HUDEP-2 (cell line): ENCODE measurements at regions not wholly inside any gene's neighbourhood (a gene's known extent, or its start where the extent isn't known, plus 50 kb on each side); places are given as distances from the start of the nearest gene placed in this dataset.
A peak's percentile ranks its signal among the peaks of the same experiment; 100 is the strongest.
"Not testable (repeated sequence)": the region's sequence is repeated elsewhere in the genome, so short reads cannot be mapped to it uniquely, and the experiment has no call there.

ENCODE experiments used
- DNase-seq, 76 experiments: peaks; one replicate each; lab custom pipeline; 2025; ENCODE audit not compliant: unreplicated experiment in 76 of 76; lab: John Stamatoyannopoulos, UW

GRCh38 chr13:39931505-39931904 is 276.0 kb downstream of the COG6 start:
- no peak for DNase-seq

GRCh38 chr13:39932514-39932913 is 277.1 kb downstream of the COG6 start:
- DNase-seq, result not testable (repeated sequence)

GRCh38 chr13:39935155-39935554 is 279.7 kb downstream of the COG6 start:
- no peak for DNase-seq

- DNase-seq, result no peak
Measured at GRCh38 chr13:39938596-39938995, 283.1 kb downstream of the COG6 start.

GRCh38 chr13:39941236-39941635 is 285.8 kb downstream of the COG6 start:
- no peak for DNase-seq

GRCh38 chr13:39941911-39942551 is 286.6 kb downstream of the COG6 start:
- no peak for DNase-seq

DNA sequence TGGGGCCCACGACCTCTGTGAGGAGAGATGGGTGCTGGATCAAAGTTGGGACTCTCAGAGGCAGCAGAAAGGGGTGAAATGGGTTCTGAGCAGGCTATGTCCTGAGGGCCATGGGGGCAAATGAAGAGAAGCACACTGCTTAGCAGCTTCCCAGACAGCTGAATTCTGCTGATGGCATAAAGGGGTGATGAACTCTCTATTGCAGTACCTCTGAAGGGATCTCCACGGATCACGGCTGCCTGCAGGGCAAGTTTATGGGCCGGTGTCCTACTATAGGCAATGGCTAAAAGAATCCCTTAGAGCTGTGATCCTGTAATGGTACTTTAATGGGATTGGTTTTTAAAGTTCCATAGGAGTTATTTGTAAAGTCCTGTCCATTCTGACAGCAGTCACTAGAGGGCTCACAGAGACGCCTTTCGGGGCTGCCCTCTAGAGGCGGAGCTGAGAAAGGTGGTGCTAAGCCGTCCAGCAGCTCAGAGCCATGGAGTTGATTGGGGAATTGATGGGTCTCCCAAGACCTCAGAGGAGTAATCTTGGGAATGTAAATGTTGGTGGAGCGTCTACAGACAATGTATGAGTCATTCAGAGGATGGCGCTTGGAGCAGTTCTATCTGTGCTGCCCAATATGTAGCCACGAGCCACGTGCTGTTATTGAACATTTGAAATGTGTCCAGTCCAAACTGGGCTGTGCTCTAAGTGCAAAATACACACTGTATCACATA is 287.3 kb downstream of the COG6 start:
- DNase-seq, result peak in 59 of 76 experiments; percentile 0 to 68 (median 25)

- DNase-seq, result no peak
Measured at GRCh38 chr13:39943711-39944110, 288.2 kb downstream of the COG6 start.

DNA sequence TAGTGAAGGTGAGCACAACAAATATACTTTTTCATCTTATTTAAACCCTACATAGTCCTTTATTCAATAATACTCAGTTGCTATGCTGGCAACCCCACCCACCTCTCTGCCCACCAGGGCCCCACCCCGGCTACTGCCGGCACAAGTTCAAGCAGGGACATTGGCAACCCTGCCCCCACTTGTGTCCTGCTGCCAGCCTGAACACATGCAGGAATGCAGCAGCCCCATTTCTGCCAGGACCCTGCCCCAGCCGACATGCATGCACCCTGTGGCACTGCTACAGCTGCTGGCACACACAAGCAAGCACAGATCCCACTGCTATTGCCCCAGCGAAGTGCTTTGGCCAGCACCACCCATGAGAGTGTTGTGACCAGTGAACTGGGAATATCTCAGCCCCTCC is 289.8 kb downstream of the COG6 start:
- no peak for DNase-seq

- DNase-seq, result no peak
Measured at GRCh38 chr13:39946769-39947168, 291.3 kb downstream of the COG6 start.

- no peak for DNase-seq
Measured at GRCh38 chr13:39951301-39951700, 295.8 kb downstream of the COG6 start.

DNA sequence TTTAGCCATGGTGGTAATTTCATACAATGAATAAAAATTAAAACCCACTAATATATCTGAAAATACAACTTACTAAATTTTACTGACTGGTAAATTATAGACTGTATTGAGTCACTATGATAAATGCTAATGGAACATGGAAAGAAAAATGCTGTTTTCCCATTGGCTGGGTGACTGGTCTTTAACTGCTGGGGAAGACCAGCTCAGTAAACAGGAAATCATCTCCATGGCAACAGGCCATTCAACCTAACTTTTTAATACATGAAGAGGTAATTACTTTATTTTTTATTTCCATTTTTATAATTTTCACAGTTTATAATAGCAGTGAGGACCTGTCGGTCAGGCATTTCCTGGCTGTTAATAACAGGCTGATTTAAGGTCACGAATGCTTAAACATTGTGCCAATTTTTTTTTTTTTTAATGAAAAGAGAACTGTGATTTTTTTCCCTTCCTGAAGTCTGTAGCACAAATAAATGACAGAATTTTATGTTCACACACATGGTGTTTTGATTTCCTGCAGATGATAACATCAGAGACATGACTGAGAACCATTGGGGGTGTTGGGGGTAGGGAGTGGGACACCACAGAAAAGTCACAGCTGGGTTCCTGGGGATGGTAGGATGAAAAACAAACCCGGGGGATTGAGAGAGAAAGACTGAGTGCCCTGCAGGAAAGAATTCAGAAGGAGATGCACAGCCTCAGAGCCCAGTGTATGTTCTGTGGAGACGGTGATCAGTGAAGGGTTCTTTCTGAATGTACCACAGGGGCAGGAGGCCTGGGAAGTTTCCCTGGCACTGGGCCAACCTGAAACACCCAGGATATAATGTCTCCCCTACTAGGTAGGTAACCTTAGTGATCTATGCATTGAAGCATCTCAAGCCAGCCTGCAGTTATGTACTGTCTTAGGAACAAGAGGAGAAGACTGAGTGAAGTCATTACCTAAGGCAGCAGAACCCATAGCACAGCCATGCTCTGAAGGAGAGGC is 297.1 kb downstream of the COG6 start:
- no peak for DNase-seq

GRCh38 chr13:39954476-39954875 is 299.0 kb downstream of the COG6 start:
- no peak for DNase-seq

DNA sequence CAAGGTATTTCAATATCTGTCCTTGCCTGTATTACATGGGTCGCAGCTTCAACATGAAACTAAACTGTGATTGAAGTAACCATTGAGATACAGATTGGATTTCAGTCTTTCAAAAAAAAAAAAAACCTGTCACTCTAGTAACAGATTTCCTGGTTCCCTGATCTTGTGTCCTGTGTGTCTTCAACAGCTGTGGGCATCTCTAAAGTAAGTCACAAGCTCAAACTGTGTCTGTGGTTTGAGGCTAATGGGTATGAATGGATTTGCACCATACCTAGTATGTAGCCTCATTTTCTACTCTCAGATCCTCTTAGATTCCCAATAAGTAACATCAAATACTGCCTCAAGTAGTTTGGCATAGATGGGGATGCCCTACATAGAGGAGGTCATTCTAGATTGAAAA is 300.1 kb downstream of the COG6 start:
- no peak for DNase-seq

- no peak for DNase-seq
Measured at GRCh38 chr13:39956036-39956435, 300.6 kb downstream of the COG6 start.

- DNase-seq, result no peak
Measured at GRCh38 chr13:39957868-39958677, 302.6 kb downstream of the COG6 start.

DNA sequence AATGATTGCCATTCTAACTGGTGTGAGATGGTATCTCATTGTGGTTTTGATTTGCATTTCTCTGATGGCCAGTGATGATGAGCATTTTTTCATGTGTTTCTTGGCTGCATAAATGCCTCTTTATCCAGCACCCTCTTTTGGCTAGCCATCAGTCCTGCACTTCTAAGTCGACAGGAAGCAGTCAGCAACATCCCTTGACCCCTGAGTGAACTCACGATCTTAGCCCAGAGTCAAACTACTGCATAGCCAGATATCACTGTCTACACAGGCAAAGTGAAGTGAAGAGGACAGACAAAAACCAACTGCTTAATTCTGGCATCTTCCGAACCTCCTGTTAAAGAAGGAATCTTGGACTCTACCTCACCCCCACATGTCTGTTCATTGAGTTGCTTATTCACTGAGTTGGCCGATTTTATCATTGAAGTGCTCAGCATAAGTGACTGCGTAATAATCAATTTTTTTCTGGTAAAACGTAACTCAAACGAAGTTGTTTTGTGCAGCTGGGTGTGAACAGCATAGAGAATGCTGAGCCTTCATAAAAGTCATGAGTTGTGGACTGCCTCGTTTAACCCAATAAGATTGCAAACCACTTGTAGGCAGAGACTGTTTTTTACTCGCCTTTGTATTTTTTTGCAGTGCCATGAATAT is 304.2 kb downstream of the COG6 start:
- DNase-seq, result no peak

DNA sequence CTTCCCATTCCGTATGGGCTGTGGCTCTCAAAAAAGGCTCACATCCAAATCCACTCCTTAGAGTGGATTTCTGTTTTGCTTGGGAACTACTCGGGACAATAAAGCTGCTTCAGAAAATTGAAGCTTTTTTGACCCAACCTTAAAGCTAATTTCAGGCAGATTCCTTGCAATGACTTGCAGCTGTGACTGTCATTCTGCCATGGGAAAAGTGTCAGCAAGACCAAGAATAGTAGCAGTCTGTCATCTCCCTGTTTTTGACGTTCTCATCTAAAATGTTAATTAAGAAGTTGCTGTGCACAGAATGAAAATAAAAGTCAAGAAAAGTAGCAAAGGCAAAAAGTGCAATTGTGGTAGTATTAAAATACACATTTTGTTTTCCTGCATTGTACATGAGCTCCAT is 304.7 kb downstream of the COG6 start:
- DNase-seq, result no peak

DNA sequence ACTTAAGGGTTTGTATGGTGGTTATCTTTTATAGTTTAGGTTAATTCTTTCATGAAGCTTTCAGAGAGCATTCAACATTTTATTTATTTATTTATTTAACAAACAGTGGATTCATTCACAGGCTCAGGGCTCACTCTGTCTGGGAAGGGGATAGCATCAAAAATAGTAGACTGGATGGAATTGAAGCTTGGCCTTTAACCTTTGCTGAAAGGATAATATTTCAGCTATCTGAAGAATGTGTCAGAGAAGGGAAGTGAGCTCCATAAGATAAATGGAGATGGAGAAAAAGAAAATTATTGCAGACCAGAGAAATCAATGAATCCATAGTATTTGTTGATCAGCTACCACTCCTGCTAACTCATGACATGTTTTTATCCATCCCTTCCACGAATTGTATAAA is 305.6 kb downstream of the COG6 start:
- DNase-seq, result no peak

DNA sequence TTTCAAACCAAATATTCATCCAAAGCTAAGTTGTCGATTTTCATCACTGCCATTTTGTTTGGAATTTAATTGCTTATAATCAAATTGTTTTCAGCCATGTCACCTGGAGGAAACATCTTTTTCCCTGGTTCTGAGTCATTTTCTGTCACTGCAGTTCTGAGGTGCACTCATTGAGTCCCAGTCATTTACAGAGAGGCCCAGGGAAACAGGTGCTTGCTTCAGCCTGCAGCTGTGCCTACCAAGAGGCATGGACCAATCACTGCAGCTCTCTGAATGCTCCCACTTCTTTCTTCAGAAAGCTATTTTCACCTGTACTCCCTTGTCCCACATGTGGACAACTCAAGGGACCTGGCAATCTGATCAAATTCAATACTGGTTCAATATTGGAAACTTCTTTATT is 308.1 kb downstream of the COG6 start:
- no peak for DNase-seq
